Esophagus muscularis mucosa (tissue), 4 donors: ENCODE measurements at regions not wholly inside any gene's neighbourhood (a gene's known extent, or its start where the extent isn't known, plus 50 kb on each side); places are given as distances from the start of the nearest gene placed in this dataset.

ENCODE experiments used
- EP300 ChIP-seq: sonication (generic); formaldehyde crosslinking; IDR thresholded peaks from one replicate; pipeline ENCODE4 v1.6.1; 2017; ENCODE audit warnings: antibody characterized with exemption
- POLR2A ChIP-seq: fragments of 450-650 bp; IDR thresholded peaks from one replicate; pipeline ENCODE4 v1.6.1; 2017; ENCODE audit warnings: antibody characterized with exemption, moderate library complexity, mild to moderate bottlenecking, low read depth
- POLR2AphosphoS5 ChIP-seq, 2 donors: sonication (generic); formaldehyde crosslinking; IDR thresholded peaks; one replicate each; pipeline ENCODE4 v1.6.1; 2017; ENCODE audit warnings: antibody characterized with exemption in 2 of 2
- TF ChIP-seq, protein P1 (sequence below), 3 experiments: fragments of 200-600 bp in 2 of 3; fragments of 450-650 bp in 1 of 3; sonication (generic) in 2 of 3; IDR thresholded peaks; one replicate each; pipeline ENCODE4 v1.5.1; 2017 to 2019; ENCODE audit warnings: antibody characterized with exemption in 3 of 3, mild to moderate bottlenecking in 2 of 3, moderate library complexity in 1 of 3

DNA sequence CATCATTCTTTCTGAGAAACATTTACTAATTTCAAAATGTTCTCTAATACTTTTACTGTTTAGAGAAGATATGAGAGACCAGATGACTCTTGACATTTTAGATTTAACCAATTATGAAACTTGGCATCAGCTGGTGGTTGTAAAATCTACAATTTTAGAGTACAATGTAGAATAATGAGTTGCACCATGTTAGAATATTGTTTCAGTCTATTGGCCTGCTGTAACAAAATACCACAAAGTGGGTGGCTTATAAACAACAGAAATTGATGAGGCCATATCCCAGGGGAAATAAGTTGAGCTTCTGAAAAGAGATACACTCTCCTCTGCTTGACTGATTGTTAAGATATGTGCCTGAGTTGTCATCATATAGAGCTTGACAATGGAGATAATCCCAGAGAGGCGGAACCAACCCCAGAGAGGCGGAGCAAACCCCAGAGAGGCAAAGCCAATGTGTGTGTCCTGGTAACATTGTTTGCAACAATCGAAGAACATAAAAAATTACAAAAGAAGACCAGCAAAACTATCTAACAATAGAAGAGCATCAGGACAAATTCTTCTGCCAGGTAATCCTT is 373.0 kb upstream of the SLITRK1 start:
- TF ChIP-seq, protein P1, sequence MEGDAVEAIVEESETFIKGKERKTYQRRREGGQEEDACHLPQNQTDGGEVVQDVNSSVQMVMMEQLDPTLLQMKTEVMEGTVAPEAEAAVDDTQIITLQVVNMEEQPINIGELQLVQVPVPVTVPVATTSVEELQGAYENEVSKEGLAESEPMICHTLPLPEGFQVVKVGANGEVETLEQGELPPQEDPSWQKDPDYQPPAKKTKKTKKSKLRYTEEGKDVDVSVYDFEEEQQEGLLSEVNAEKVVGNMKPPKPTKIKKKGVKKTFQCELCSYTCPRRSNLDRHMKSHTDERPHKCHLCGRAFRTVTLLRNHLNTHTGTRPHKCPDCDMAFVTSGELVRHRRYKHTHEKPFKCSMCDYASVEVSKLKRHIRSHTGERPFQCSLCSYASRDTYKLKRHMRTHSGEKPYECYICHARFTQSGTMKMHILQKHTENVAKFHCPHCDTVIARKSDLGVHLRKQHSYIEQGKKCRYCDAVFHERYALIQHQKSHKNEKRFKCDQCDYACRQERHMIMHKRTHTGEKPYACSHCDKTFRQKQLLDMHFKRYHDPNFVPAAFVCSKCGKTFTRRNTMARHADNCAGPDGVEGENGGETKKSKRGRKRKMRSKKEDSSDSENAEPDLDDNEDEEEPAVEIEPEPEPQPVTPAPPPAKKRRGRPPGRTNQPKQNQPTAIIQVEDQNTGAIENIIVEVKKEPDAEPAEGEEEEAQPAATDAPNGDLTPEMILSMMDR (IDR thresholded peaks at IDR 0.05), result no peak
- TF ChIP-seq EP300 (no peak), POLR2AphosphoS5 (IDR thresholded peaks at IDR 0.05) (no peak), POLR2A (no peak)
